Iris pigment epithelial cell (primary cell): ENCODE measurements at regions not wholly inside any gene's neighbourhood (a gene's known extent, or its start where the extent isn't known, plus 50 kb on each side); places are given as distances from the start of the nearest gene placed in this dataset.
"Not testable (repeated sequence)": the region's sequence is repeated elsewhere in the genome, so short reads cannot be mapped to it uniquely, and the experiment has no call there.

Experiments used
- DNase-seq: peaks from one replicate; pipeline ENCODE4 v3.0.0-alpha.2; 2011; ENCODE audit warnings: low read depth

DNA sequence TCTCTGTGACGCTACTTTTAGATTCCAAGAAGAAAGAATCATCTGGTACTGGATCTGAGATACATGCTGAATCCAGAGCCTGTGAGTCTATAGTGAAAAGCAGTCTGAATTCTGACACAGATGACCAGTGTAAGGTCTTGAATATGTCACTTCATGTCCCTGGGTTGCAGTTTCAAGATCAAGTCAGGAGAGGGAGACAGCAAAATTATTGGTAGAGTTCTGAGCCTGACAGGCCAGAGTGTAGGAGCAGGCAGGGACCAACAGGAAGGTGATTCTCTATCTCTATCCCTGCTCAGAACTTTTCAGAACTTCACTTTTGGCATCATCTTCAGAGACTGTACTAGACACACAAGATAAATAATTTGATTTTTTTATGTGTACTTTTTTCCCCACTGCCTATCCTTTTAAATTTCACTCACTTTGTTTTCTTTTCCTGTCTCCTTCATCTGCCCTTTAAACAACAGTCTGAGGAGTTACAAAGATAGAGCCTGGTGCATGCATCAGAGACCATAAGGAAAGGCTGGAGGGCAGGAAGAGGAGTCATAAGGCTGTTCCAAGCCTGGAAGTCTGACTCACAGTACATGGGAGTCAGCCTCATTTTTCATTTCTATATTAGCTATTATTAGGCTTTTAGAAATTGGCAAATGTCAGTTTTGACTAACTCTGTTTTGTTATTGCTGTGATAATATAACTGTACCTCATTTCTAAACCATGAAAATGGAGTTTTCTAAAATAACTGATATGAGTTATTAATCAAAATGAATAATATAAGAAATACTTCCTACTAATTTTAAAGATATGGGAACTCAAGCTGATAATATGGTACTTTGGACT is 120.2 kb upstream of the TMEM229A start:
- peak; percentile 36 for DNase-seq

DNA sequence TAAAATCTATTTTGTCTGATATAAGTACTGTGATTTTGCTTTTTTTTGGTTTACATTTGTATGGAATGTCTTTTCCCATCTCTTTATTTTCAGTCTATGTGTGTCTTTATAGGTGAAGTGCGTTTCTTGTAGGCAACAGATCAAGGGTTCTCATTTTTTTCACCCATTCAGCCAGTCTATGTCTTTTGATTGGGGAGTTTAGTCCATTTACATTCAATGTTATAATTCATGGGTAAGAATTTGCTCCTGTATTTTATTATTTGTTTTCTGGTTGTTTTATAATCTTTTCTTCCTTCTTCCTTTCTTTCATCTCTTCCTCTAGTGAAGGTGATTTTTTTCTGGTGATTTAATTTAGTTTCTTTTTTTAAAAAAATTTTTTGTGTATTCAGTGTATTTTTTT is 104.8 kb upstream of the TMEM229A start:
- DNase-seq, result no peak

DNA sequence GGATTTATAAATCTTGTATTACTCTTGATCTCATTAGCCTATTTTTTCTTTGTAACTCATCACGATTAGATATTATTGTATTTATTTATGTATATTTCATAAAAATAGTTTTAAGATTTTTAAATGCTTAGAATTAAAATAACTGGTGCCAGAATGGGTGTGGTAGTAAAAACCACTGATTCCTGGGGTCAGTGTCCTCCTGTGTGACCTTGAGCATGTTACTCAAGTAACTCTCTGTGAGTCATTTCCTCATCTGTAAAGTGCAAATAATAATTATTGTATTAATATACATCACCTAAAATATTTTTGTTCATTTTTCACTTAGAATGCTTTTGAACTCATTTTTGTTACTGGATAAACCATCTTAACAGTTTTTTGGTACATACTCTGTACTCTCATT is 91.3 kb upstream of the TMEM229A start:
- DNase-seq, result peak; percentile 1

DNA sequence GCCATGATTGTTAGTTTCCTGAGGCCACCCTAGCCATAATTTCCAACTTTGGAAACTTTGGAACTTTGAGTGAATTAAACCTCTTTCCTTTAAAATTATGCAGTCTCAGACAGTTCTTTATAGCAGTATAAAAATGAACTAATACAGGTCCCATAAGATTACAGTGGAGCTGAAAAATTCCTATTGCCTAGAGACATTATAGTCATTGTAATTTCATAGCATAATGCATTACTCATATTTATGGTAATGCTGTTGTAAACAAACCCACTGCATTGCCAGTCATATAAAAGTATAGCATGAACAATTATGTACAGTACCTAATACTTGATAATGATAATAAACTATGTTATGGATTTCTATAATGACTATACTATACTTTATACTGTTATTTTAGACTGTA is 88.0 kb upstream of the TMEM229A start:
- DNase-seq, result no peak

DNA sequence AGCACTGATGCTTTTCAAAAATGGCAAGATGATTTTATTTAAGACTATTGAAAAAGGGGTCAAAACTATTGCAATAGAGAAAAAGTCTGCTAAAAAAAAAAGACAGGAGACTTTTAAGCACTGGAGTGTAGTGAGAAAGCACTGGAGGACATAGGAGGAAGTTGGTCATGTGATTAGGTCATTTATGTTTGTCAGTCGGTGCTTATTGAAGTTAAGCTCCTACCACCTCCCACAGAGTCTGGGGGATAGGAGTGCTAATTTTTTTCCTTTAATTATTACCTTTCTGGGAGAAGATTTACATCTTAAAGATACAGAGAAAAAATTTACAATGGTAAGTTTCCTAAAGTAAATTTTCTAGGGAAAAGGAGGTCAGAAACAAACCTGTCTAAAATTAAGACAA is 80.2 kb upstream of the TMEM229A start:
- DNase-seq, result no peak

DNA sequence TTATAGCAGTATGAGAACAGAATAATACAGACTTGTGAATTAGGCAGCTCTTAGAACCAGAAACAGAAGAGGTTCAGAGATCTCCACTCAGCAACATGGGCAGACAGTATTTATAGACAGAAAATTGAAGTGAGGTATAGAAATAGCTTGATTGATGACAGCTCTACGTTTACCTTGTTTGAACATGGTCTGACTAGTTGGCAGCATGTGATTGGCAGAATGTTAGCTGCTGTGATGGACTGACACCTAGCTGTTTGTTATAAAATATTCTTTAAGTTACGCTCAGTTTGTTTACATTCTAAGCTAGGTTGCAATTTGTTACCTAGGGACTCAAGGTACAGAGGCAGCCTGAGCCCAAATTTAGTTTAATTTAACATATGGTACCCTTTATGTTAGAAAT is 73.7 kb upstream of the TMEM229A start:
- DNase-seq, result no peak

DNA sequence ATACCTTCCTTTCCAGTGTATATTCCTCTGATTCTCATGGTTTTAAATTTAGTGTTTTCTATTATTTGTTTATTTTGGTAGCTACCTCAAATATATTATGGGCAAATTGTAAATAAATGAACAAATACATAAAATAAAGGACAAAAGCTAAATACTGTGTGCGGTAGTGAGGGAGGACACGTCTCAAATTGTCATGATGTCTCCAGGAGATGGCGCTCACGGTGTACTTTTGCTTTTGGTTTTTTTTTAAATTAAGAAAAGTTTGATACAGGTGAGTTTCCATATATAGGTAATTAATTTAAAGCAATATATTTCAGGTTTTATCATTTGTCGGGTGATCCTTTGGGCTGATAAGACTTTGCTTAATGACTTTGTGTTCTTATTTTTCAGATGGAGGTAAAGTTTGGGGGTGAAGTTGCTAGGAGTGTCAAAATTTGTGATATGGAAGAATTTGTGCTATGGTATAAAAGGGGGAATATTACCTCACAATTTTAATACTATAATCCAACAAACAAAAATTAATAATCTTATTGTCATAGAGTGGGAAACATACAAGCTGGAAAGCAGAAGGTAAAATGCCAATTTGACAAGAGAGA is 68.4 kb upstream of the TMEM229A start:
- peak; percentile 14 for DNase-seq

DNA sequence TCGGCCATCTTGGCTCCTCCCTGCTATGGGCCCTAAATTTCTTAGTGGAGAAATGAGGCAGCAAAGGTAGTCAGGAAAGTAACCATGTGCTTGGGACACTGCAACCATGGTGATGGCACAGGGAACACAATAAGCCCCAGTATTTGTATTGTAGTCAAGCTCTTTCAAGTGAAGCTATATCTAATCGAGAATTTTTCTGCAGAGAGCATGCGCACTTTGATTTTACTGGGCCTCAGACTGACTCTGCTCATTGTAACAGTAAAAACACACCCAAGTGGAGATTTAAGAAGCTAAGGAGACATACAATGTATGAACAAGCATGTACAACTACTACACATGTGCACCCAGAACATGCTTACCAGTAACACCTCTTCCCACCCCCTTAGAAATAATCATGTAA is 67.3 kb upstream of the TMEM229A start:
- no peak for DNase-seq

DNA sequence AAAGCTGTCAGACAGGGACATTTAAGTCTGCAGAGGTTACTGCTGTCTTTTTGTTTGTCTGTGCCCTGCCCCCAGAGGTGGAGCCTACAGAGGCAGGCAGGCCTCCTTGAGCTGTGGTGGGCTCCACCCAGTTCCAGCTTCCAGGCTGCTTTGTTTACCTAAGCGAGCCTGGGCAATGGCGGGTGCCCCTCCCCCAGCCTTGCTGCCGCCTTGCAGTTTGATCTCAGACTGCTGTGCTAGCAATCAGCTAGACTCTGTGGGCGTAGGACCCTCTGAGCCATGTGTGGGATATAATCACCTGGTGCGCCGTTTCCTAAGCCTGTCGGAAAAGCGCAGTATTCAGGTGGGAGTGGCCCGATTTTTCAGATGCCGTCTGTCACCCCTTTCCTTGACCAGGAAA is 66.7 kb upstream of the TMEM229A start:
- DNase-seq, result not testable (repeated sequence)

DNA sequence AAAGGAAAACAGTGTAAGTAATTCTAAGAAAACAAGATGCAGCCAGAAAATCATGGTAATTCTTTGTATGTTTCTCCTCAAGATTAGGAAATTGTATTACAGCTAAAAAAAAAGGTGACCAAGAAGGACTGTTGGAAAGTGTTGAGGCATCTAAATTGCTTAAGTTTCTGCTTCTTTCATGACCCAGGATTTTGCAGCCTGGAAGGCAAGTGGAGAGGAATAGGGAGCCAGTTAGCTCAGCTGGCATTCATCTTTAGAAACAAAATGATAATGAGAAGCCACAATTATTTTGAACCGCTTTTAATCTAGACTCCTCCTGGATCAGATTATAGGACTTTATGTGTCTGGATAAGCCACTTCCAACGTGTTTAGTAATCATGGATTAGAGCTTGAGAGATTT is 56.8 kb upstream of the TMEM229A start:
- no peak for DNase-seq

DNA sequence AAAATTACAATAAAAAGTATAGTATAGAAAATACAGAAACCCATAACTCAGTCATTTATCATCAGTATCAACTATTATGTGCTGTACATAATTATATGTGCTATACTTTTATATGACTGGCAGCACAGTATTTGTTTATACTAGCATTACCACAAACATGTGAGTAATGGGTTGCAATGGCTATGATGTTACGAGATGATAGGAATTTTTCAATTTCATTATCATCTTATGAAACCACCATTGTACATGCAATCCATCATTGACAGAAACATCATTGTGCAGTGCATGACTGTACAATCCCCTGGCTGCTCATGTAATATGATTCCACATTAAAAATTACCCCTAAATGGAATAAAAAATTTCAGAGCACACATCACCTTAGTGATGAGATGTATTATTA is 55.7 kb upstream of the TMEM229A start:
- DNase-seq, result peak; percentile 27

DNA sequence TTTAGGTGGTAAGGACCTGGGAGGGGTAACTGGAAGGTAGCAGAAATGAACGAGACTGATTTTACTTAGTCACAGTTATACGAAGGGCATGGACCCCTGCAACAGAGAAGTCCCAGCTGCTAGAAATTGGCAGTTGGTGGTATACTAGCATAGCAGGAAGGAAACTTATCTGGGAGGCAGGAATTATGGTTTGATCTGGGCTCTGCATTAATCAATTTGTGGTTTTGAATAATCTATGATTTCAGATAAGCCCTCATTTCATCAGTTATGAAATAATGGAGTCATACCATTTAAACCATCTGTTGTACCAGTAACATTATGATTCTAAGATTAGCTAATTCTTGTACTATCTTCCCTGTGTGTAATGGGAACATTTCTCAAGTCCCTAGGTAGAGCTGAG is 54.0 kb upstream of the TMEM229A start:
- DNase-seq, result no peak

DNA sequence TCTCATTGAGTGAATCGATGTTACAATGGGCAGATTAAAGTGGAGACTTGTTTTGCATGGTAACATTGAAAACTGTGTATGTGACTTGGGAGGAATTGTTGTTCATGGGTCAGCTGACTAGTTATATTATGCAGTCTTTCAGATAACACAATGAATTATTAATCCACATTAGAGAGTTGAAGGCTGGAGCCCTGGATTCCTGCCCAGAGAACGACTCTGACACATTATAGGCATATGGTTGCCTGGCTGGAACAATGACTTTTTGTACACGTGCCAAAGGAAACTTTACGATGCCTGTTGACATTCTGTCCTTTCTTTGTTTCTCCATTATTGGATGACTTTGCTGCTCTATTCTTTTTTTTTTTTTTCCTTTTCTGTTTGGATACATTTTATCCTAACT is 52.3 kb upstream of the TMEM229A start:
- peak; percentile 11 for DNase-seq

DNA sequence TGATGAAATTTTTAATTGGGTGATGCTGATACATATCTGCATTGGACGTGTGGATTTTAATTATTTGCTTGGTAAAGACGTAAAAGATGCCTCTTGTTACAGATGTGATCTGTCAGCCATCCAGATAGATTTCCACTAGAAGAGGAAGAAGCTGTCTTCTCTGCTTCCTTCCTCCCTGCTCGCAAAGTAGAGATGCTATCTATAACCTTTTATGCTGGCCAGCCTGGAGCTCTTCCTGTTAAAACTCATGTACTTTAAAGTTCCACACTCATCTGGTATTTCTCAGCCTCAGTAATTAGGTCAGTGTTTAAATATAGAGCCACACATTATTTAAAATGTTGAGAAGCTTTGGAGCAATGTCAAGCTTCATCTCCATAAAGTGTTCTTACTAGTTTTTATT is 51.2 kb upstream of the TMEM229A start:
- no peak for DNase-seq
